ENCODE measurements at regions not wholly inside any gene's neighbourhood (a gene's known extent, or its start where the extent isn't known, plus 50 kb on each side); places are given as distances from the start of the nearest gene placed in this dataset.
A peak's percentile ranks its signal among the peaks of the same experiment; 100 is the strongest.

DNA sequence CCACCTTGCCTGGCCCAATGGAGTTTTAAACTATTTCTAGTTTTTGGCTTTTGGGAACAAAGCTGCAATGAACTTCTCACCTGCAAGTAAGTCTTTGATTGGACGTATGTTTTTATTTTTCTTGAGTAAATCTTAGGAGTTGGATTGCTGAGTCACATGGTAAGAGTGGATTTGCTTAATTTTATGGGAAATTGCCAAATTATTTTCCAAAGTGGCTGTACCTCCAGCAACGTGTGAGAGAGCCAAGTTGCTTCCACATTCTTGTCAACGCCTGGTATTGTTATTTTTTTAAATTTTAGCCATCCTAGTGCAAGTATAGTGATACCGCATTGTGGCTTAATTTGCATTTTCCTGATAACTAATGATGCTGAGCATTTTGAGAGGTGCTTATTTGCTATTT is 136.6 kb downstream of the LMNTD1 start:
- no peaks in the 10 kb centered on the region for H4K20me1 ChIP-seq (ENCODE audit: insufficient read depth)
- WGBS (ENCODE audit: low lambda C conversion rate) = 69% methylated on average over 4 of the region's 4 CpGs
- H3K36me3 ChIP-seq (replicated peaks in 1 of 2; ENCODE audit: control insufficient read depth in 1 of 2, insufficient read depth in 2 of 2, low read length in 1 of 2) = no peaks in the 10 kb centered on the region
- no peaks in the 10 kb centered on the region for H3K9me2 ChIP-seq
- H3K4me1 ChIP-seq (ENCODE audit: control insufficient read depth in 1 of 2, insufficient read depth in 2 of 2, low read depth in 1 of 2, low read length in 1 of 2) = no peaks in the 10 kb centered on the region; a peak in 1 of 4 replicates
- no peak overlapping the region for H3K27ac ChIP-seq (ENCODE audit: low read depth in 2 of 2, low read length in 1 of 2)
- no peaks in the 10 kb centered on the region for H3K27me3 ChIP-seq (ENCODE audit: insufficient read depth)
- no peak for DNase-seq
- ChIA-PET CTCF (no interaction called here), POLR2A (no interaction called here)
- H3K9me3 ChIP-seq = 0 out of 2 replicates have a peak, but pooled peaks cover 3% of the 10 kb centered on the region
- no peak overlapping the region for H3K4me2 ChIP-seq
- TF ChIP-seq JUND (IDR thresholded peaks at IDR 0.05) = no peak
- TF ChIP-seq CTCF (IDR thresholded peaks at IDR 0.05) = no peak
- TF ChIP-seq RFX5 (IDR thresholded peaks at IDR 0.05; ENCODE audit: low read length) = no peak
- TF ChIP-seq, protein P1, sequence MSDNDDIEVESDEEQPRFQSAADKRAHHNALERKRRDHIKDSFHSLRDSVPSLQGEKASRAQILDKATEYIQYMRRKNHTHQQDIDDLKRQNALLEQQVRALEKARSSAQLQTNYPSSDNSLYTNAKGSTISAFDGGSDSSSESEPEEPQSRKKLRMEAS (IDR thresholded peaks at IDR 0.05; ENCODE audit: low read depth) = no peak
- no peak for TF ChIP-seq POLR2AphosphoS5 (IDR thresholded peaks at IDR 0.05; ENCODE audit: low read depth, low read length)
- no peak for TF ChIP-seq FOSL2 (IDR thresholded peaks at IDR 0.05; ENCODE audit: borderline replicate concordance, low read depth)
- TF ChIP-seq ZBTB33 (IDR thresholded peaks at IDR 0.05; ENCODE audit: borderline replicate concordance, low read depth) = no peak
- no peak for TF ChIP-seq RAD21 (IDR thresholded peaks at IDR 0.05; ENCODE audit: low read length)
- TF ChIP-seq GATA2 (CRISPR knock-in tag; IDR thresholded peaks at IDR 0.05) = no peak
- no peak overlapping the region for H2AFZ ChIP-seq (ENCODE audit: low read depth)
- H3K9ac ChIP-seq = no peak overlapping the region
- no peaks in the 10 kb centered on the region for H3K79me2 ChIP-seq (ENCODE audit: insufficient read depth)
- no peaks in the 10 kb centered on the region for H3F3A ChIP-seq (replicated peaks; ENCODE audit: insufficient read depth)
- no peak overlapping the region for H3K4me3 ChIP-seq (ENCODE audit: low read depth in 2 of 2, low read length in 1 of 2)

- Histone ChIP-seq H3K36me3 (replicated peaks in 1 of 2; ENCODE audit: control insufficient read depth in 1 of 2, insufficient read depth in 2 of 2, low read length in 1 of 2) (no peaks in the 10 kb centered on the region), H3K4me3 (ENCODE audit: low read depth in 2 of 2, low read length in 1 of 2) (no peak overlapping the region), H3K4me1 (ENCODE audit: control insufficient read depth in 1 of 2, insufficient read depth in 2 of 2, low read depth in 1 of 2, low read length in 1 of 2) (no peaks in the 10 kb centered on the region; a peak in 1 of 4 replicates), H3K9ac (no peak overlapping the region), H3K4me2 (no peak overlapping the region), H3K79me2 (ENCODE audit: insufficient read depth) (no peaks in the 10 kb centered on the region), H3K27me3 (ENCODE audit: insufficient read depth) (no peaks in the 10 kb centered on the region), H3F3A (replicated peaks; ENCODE audit: insufficient read depth) (no peaks in the 10 kb centered on the region), H3K9me3 (0 out of 2 replicates have a peak, but pooled peaks cover 3% of the 10 kb centered on the region), H2AFZ (ENCODE audit: low read depth) (no peak overlapping the region), H4K20me1 (ENCODE audit: insufficient read depth) (no peaks in the 10 kb centered on the region), H3K9me2 (no peaks in the 10 kb centered on the region), H3K27ac (ENCODE audit: low read depth in 2 of 2, low read length in 1 of 2) (no peak overlapping the region)
- 59% methylated on average over 5 of the region's 5 CpGs for whole genome bisulfite sequencing (ENCODE audit: low lambda C conversion rate)
- ChIA-PET POLR2A (no interaction called here), CTCF (interaction anchor here (0.8 kb wide), 1 partner anchor 261 kb away, joined by 4 read pairs; no protein-coding TSS in a partner anchor)
- peak; percentile 45 for DNase-seq
- TF ChIP-seq CHD2 (IDR thresholded peaks at IDR 0.05; ENCODE audit: low read length, partially characterized antibody) (peak; percentile 65), RCOR1 (IDR thresholded peaks at IDR 0.05; ENCODE audit: low read length) (peak; percentile 99), GATA2 (CRISPR knock-in tag; IDR thresholded peaks at IDR 0.05) (peak; percentile 79), EP300 (IDR thresholded peaks at IDR 0.05; ENCODE audit: borderline replicate concordance in 1 of 2, low read depth in 1 of 2, low read length in 1 of 2) (peak in 1 of 2 experiments; percentile 74; a peak in 2 of 4 replicates), USF1 (IDR thresholded peaks at IDR 0.05; ENCODE audit: borderline replicate concordance, low read depth) (no peak)
These were observed 138.1 kb downstream of the LMNTD1 start for GRCh38 chr12:25415004-25415403.

Data from SK-N-SH (cell line).